ENCODE measurements at regions not wholly inside any gene's neighbourhood (a gene's known extent, or its start where the extent isn't known, plus 50 kb on each side); places are given as distances from the start of the nearest gene placed in this dataset.

DNA sequence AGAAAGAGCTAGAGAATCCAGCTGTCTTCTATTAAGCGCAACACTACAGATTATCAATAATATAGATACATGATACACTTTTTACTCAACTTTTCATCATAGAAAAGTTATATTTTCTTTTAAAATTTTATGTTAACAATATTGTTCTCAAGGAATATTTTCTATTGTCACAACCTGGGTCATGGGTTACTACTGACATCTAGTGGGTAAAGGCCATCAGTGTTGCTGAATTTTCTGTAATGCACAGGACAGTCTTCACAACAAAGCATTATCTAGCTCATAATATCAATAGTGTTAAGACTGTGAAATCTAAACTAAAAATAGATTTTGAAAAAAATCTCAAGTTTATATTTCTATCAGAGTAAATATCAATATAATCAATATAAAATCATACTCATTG lies 209.8 kb downstream of the ZNF33B start:
- TF ChIP-seq EZH2 (optimal IDR thresholded peaks at IDR 0.05; ENCODE audit: low read depth, low read length) (no peak), EZH2phosphoT487 (IDR thresholded peaks at IDR 0.05; ENCODE audit: low read length) (no peak)
- TF ChIP-seq, protein P1, sequence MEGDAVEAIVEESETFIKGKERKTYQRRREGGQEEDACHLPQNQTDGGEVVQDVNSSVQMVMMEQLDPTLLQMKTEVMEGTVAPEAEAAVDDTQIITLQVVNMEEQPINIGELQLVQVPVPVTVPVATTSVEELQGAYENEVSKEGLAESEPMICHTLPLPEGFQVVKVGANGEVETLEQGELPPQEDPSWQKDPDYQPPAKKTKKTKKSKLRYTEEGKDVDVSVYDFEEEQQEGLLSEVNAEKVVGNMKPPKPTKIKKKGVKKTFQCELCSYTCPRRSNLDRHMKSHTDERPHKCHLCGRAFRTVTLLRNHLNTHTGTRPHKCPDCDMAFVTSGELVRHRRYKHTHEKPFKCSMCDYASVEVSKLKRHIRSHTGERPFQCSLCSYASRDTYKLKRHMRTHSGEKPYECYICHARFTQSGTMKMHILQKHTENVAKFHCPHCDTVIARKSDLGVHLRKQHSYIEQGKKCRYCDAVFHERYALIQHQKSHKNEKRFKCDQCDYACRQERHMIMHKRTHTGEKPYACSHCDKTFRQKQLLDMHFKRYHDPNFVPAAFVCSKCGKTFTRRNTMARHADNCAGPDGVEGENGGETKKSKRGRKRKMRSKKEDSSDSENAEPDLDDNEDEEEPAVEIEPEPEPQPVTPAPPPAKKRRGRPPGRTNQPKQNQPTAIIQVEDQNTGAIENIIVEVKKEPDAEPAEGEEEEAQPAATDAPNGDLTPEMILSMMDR (IDR thresholded peaks at IDR 0.05; ENCODE audit: low read length): peak; percentile 38; the same call in 1 of the 2 replicates

All from MM.1S (cell line).